Heart left ventricle (tissue), 16 donors: ENCODE measurements at regions not wholly inside any gene's neighbourhood (a gene's known extent, or its start where the extent isn't known, plus 50 kb on each side); places are given as distances from the start of the nearest gene placed in this dataset.

ENCODE experiments used
- ATAC-seq, 4 donors: fragments of 200-7000 bp; cut with Tn5 transposase; one replicate each; pipeline ENCODE4 v1.9.1; 2020 to 2022; ENCODE audit warnings: moderate library complexity in 4 of 4, mild to moderate bottlenecking in 3 of 4, moderate number of reproducible peaks in 1 of 4
- DNase-seq, 5 donors: peaks; one replicate each; pipeline ENCODE4 v3.0.0-alpha.2; 2020
- H3K27ac ChIP-seq, 12 donors: fragments of 200-600 bp; sonication (generic) in 4 of 12; one replicate each; pipeline versions ENCODE4 v1.5.0 to v1.8.0; 2016 to 2022; ENCODE audit warnings: mild to moderate bottlenecking in 2 of 12
- H3K27me3 ChIP-seq, 9 donors: fragments of 200-600 bp; sonication (generic) in 2 of 9; one replicate each; pipeline versions ENCODE4 v1.5.1 to v1.8.0; 2016 to 2022; ENCODE audit warnings: mild to moderate bottlenecking in 3 of 9
- H3K36me3 ChIP-seq, 9 donors: fragments of 200-600 bp; sonication (generic) in 2 of 9; one replicate each; pipeline versions ENCODE4 v1.5.0 to v1.8.0; 2018 to 2022; ENCODE audit warnings: mild to moderate bottlenecking in 2 of 9
- H3K4me1 ChIP-seq, 12 donors: fragments of 200-600 bp; sonication (generic) in 4 of 12; one replicate each; pipeline versions ENCODE4 v1.5.0 to v1.8.0; 2016 to 2022; ENCODE audit warnings: mild to moderate bottlenecking in 3 of 12
- H3K4me3 ChIP-seq, 12 donors: fragments of 200-600 bp; sonication (generic) in 4 of 12; one replicate each; pipeline versions ENCODE4 v1.5.0 to v1.8.0; 2017 to 2022; ENCODE audit warnings: mild to moderate bottlenecking in 9 of 12, moderate library complexity in 4 of 12
- H3K9me3 ChIP-seq, 12 donors: fragments of 200-600 bp; sonication (generic) in 4 of 12; one replicate each; pipeline versions ENCODE4 v1.5.0 to v1.8.0; 2016 to 2022; ENCODE audit warnings: mild to moderate bottlenecking in 1 of 12
- CTCF ChIP-seq, 12 donors: fragments of 200-600 bp; sonication (generic) in 4 of 12; IDR thresholded peaks; one replicate each; pipeline versions ENCODE4 v1.5.0 to v1.8.0; 2018 to 2022; ENCODE audit warnings: antibody characterized with exemption in 12 of 12, mild to moderate bottlenecking in 5 of 12
- POLR2A ChIP-seq, 2 donors: fragments of 450-650 bp; IDR thresholded peaks; one replicate each; pipeline ENCODE4 v1.6.1; 2017; ENCODE audit warnings: antibody characterized with exemption in 2 of 2, mild to moderate bottlenecking in 2 of 2, moderate library complexity in 2 of 2
- WGBS, 4 donors: extraction: QIAGEN DNeasy Blood & Tissue Kit in 2 of 4; methylation state at CpG; one replicate each; pipeline versions ENCODE4 v1.1.5 to v1.1.7; 2013 to 2018; 5-methylcytosine and 5-hydroxymethylcytosine counted together
- intact Hi-C, 10 donors: fragments of 100-400 bp; cut with DNase I; formaldehyde crosslinking; loops; one replicate each; pipeline versions ENCODE4 v1.11.1 to v1.14.2; 2022
- donor health status: ischemic (EF 13 %, LVEDD 7.1; RV severe dilation, severe dysfunction).
- donor health status: healthy with polysubstance abuse.
- donor health status: DM: no; HTN: yes; CAD: no.
- donor health status: DM: no; HTN: no; CAD: no.
- donor health status: ischemic (EF 25% LVEDD 6.9; RV normal size, moderate dysfunction).
- donor health status: ischemic (EF 25% LVEDD 5.7; RV mildly dilated, moderate dysfunction).
- donor health status: healthy.
- donor health status: DM: yes; HTN: yes; CAD: no.
- donor health status: ischemic (EF 35%, LVEDD 5.7; RV mildly dilated, moderate dysfunction).
- donor health status: nonischemic (EF 11% LVEDD 7.7; RV severe dilation, severe dysfunction).
- donor health status: DM: yes; HTN: yes; CAD: no.
- donor health status: PGD.
- donor health status: ischemic (EF 29% LVEDD 5.4; RV normal size, mild dysfunction).
- donor health status: nonischemic (EF 23%, LVEDD 6.1; RV moderate dilation, normal function).

- Histone ChIP-seq H3K4me1 (peaks cover 0 to 14% (median 0%) of the 10 kb centered on the region in 12 donors), H3K27ac (no peak overlapping the region), H3K36me3 (no peaks in the 10 kb centered on the region), H3K27me3 (no peaks in the 10 kb centered on the region), H3K9me3 (no peaks in the 10 kb centered on the region), H3K4me3 (no peak overlapping the region)
- no peak for TF ChIP-seq POLR2A (IDR thresholded peaks at IDR 0.05)
- TF ChIP-seq CTCF (IDR thresholded peaks at IDR 0.05) = no peak
- WGBS, 4 donors = 72 to 93% (median 88%) methylated on average over 4 of the region's 4 CpGs
- intact Hi-C loops = no loop called here
- DNase-seq = no peak
- no peak for ATAC-seq
These were observed 120.8 kb downstream of the EDN1 start for GRCh38 chr6:12410946-12411345.

DNA sequence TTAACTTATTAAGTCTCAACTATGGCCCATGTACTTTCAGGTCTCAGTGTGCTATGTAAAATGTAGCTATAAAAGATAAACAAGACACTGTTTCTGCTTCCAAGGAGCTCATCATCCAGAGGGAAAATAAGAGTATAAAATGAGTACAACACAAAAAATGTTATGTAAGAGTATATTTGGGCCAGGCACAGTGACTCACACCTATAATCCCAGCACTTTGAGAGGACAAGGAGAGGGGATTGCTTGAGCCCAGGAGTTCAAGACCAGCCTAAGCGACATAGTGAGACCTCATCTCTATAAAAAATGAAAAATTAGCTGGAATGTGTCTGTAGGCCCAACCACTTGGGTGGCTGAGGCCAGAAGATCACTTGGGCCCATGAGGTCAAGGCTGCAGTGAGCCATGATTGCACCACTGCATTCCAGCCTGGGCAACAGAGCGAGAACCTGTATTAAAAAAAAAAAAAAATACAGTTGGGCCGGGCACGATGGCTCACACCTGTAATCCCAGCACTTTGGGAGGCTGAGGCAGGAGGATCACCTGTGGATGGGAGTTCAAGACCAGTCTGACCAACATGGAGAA is 124.0 kb downstream of the EDN1 start:
- no peaks in the 10 kb centered on the region for H3K36me3 ChIP-seq
- H3K9me3 ChIP-seq = peaks cover 0 to 6% (median 0%) of the 10 kb centered on the region in 12 donors
- no peak overlapping the region for H3K4me3 ChIP-seq
- ATAC-seq = no peak
- peaks cover 0 to 9% (median 0%) of the 10 kb centered on the region in 12 donors for H3K4me1 ChIP-seq
- intact Hi-C loops = no loop called here
- no peaks in the 10 kb centered on the region for H3K27me3 ChIP-seq
- DNase-seq = no peak
- TF ChIP-seq CTCF (IDR thresholded peaks at IDR 0.05) = no peak
- TF ChIP-seq POLR2A (IDR thresholded peaks at IDR 0.05) = no peak
- 96 to 99% (median 97%) methylated on average over 4 of the region's 4 CpGs for WGBS, 4 donors
- H3K27ac ChIP-seq = no peak overlapping the region

- Histone ChIP-seq H3K27ac (no peak overlapping the region), H3K9me3 (peaks cover 0 to 8% (median 0%) of the 10 kb centered on the region in 12 donors), H3K36me3 (no peaks in the 10 kb centered on the region), H3K4me1 (peaks cover 0 to 7% (median 0%) of the 10 kb centered on the region in 12 donors), H3K4me3 (no peak overlapping the region), H3K27me3 (no peaks in the 10 kb centered on the region)
- TF ChIP-seq CTCF (IDR thresholded peaks at IDR 0.05) (no peak), POLR2A (IDR thresholded peaks at IDR 0.05) (no peak)
- intact Hi-C loops = no loop called here
- DNase-seq (no peak), ATAC-seq (no peak)
- 94 to 100% (median 97%) methylated on average over 2 of the region's 2 CpGs for WGBS, 4 donors
These were observed 125.9 kb downstream of the EDN1 start for GRCh38 chr6:12415980-12416598.

- WGBS, 4 donors = 94 to 100% (median 97%) methylated on average over 1 of the region's 1 CpG
- Histone ChIP-seq H3K27ac (no peak overlapping the region), H3K36me3 (no peaks in the 10 kb centered on the region), H3K4me3 (no peak overlapping the region), H3K4me1 (peaks cover 0 to 7% (median 0%) of the 10 kb centered on the region in 12 donors), H3K9me3 (peaks cover 0 to 8% (median 0%) of the 10 kb centered on the region in 12 donors), H3K27me3 (no peaks in the 10 kb centered on the region)
- no peak for DNase-seq
- ATAC-seq = no peak
- TF ChIP-seq CTCF (IDR thresholded peaks at IDR 0.05) = no peak
- TF ChIP-seq POLR2A (IDR thresholded peaks at IDR 0.05) = no peak
- intact Hi-C loops = no loop called here
These were observed 127.0 kb downstream of the EDN1 start for GRCh38 chr6:12417191-12417590.
